Immature natural killer cell (primary cell): ENCODE measurements at regions not wholly inside any gene's neighbourhood (a gene's known extent, or its start where the extent isn't known, plus 50 kb on each side); places are given as distances from the start of the nearest gene placed in this dataset.

Experiments used
- DNase-seq, 3 donors: peaks; one replicate each; pipeline ENCODE4 v3.0.0; 2022; ENCODE audit warnings: mixed read lengths in 1 of 3
- H3K27ac Mint-ChIP-seq, 6 donors: one replicate each; pipeline ENCODE4 v1.8.0; 2020; ENCODE audit warnings: mixed read lengths in 6 of 6, mild to moderate bottlenecking in 5 of 6, inconsistent platforms in 4 of 6, moderate library complexity in 3 of 6
- H3K27me3 Mint-ChIP-seq, 3 donors: one replicate each; pipeline ENCODE4 v1.8.0; 2020 to 2021; ENCODE audit warnings: low read depth in 3 of 3, mild to moderate bottlenecking in 3 of 3, mixed read lengths in 3 of 3, moderate library complexity in 3 of 3, inconsistent platforms in 1 of 3
- H3K36me3 Mint-ChIP-seq, 3 donors: one replicate each; pipeline ENCODE4 v1.8.0; 2020; ENCODE audit warnings: mixed read lengths in 3 of 3, inconsistent platforms in 2 of 3, mild to moderate bottlenecking in 2 of 3
- H3K4me1 Mint-ChIP-seq, 2 donors: one replicate each; pipeline ENCODE4 v1.8.0; 2020; ENCODE audit warnings: inconsistent platforms in 2 of 2, mild to moderate bottlenecking in 2 of 2, mixed read lengths in 2 of 2, moderate library complexity in 1 of 2
- H3K4me3 Mint-ChIP-seq, 5 donors: one replicate each; pipeline ENCODE4 v1.8.0; 2020; ENCODE audit warnings: mild to moderate bottlenecking in 5 of 5, mixed read lengths in 5 of 5, inconsistent platforms in 3 of 5, moderate library complexity in 3 of 5
- H3K9me3 Mint-ChIP-seq, 6 donors: one replicate each; pipeline ENCODE4 v1.8.0; 2020; ENCODE audit warnings: mild to moderate bottlenecking in 6 of 6, mixed read lengths in 6 of 6, inconsistent platforms in 4 of 6, moderate library complexity in 3 of 6

- Mint-ChIP-seq H3K4me3 (no peak overlapping the region), H3K27me3 (peaks cover 12 to 35% (median 25%) of the 10 kb centered on the region in 3 donors), H3K9me3 (no peaks in the 10 kb centered on the region), H3K27ac (no peak overlapping the region), H3K4me1 (peaks cover 6 to 17% of the 10 kb centered on the region in 2 donors), H3K36me3 (no peaks in the 10 kb centered on the region)
- DNase-seq, result no peak
Observed at GRCh38 chr6:105985816-105986632, 100.1 kb upstream of the PRDM1 start.

- peaks cover 12 to 38% (median 30%) of the 10 kb centered on the region in 3 donors for H3K27me3 Mint-ChIP-seq
- no peak overlapping the region for H3K4me3 Mint-ChIP-seq
- H3K27ac Mint-ChIP-seq, result no peak overlapping the region
- no peaks in the 10 kb centered on the region for H3K9me3 Mint-ChIP-seq
- H3K36me3 Mint-ChIP-seq, result no peaks in the 10 kb centered on the region
- H3K4me1 Mint-ChIP-seq, result peaks cover 10 to 22% of the 10 kb centered on the region in 2 donors
- DNase-seq, result no peak
Observed at GRCh38 chr6:105985098-105985815, 100.9 kb upstream of the PRDM1 start.

GRCh38 chr6:105983763-105984162, 102.4 kb upstream of the PRDM1 start:
- H3K4me3 Mint-ChIP-seq, result no peak overlapping the region
- H3K36me3 Mint-ChIP-seq, result no peaks in the 10 kb centered on the region
- no peaks in the 10 kb centered on the region for H3K9me3 Mint-ChIP-seq
- H3K4me1 Mint-ChIP-seq, result peaks cover 10 to 22% of the 10 kb centered on the region in 2 donors
- peaks cover 11 to 34% (median 33%) of the 10 kb centered on the region in 3 donors for H3K27me3 Mint-ChIP-seq
- no peak overlapping the region for H3K27ac Mint-ChIP-seq
- DNase-seq, result no peak

- peak overlapping the region in 2 of 5 donors; percentile 31 to 38 for H3K4me3 Mint-ChIP-seq
- H3K36me3 Mint-ChIP-seq, result no peaks in the 10 kb centered on the region
- H3K27ac Mint-ChIP-seq, result no peak overlapping the region
- H3K9me3 Mint-ChIP-seq, result no peaks in the 10 kb centered on the region
- H3K27me3 Mint-ChIP-seq, result peaks cover 13 to 34% (median 33%) of the 10 kb centered on the region in 3 donors
- H3K4me1 Mint-ChIP-seq, result peaks cover 10 to 22% of the 10 kb centered on the region in 2 donors
- no peak for DNase-seq
Observed at GRCh38 chr6:105982761-105983540, 103.2 kb upstream of the PRDM1 start.

GRCh38 chr6:105981888-105982358, 104.2 kb upstream of the PRDM1 start:
- peaks cover 8 to 32% (median 31%) of the 10 kb centered on the region in 3 donors for H3K27me3 Mint-ChIP-seq
- no peaks in the 10 kb centered on the region for H3K36me3 Mint-ChIP-seq
- no peak overlapping the region for H3K27ac Mint-ChIP-seq
- DNase-seq, result no peak
- peak overlapping the region; percentile 5 to 93 (median 38) for H3K4me3 Mint-ChIP-seq
- H3K9me3 Mint-ChIP-seq, result no peaks in the 10 kb centered on the region
- H3K4me1 Mint-ChIP-seq, result peaks cover 10 to 22% of the 10 kb centered on the region in 2 donors

- Mint-ChIP-seq H3K27me3 (peaks cover 5 to 28% (median 25%) of the 10 kb centered on the region in 3 donors), H3K4me3 (peak overlapping the region; percentile 70 to 93 (median 84)), H3K4me1 (peaks cover 10 to 22% of the 10 kb centered on the region in 2 donors), H3K36me3 (no peaks in the 10 kb centered on the region), H3K27ac (peak overlapping the region in 1 of 6 donors; percentile 49), H3K9me3 (no peaks in the 10 kb centered on the region)
- DNase-seq, result peak in 1 of 3 donors; percentile 27
Observed at GRCh38 chr6:105981002-105981887, 104.9 kb upstream of the PRDM1 start.

GRCh38 chr6:105978974-105979373, 107.2 kb upstream of the PRDM1 start:
- H3K4me3 Mint-ChIP-seq, result no peak overlapping the region
- H3K27me3 Mint-ChIP-seq, result peaks cover 4 to 20% (median 16%) of the 10 kb centered on the region in 3 donors
- H3K4me1 Mint-ChIP-seq, result peaks cover 5 to 17% of the 10 kb centered on the region in 2 donors
- H3K9me3 Mint-ChIP-seq, result peaks cover 0 to 3% (median 0%) of the 10 kb centered on the region in 6 donors
- peaks cover 0 to 3% (median 0%) of the 10 kb centered on the region in 3 donors for H3K36me3 Mint-ChIP-seq
- DNase-seq, result no peak
- H3K27ac Mint-ChIP-seq, result no peak overlapping the region

- Mint-ChIP-seq H3K27ac (no peak overlapping the region), H3K36me3 (peaks cover 6 to 11% (median 8%) of the 10 kb centered on the region in 3 donors), H3K9me3 (peaks cover 2 to 12% (median 8%) of the 10 kb centered on the region in 6 donors), H3K4me3 (no peak overlapping the region), H3K27me3 (peaks cover 9 to 17% (median 14%) of the 10 kb centered on the region in 3 donors), H3K4me1 (peaks cover 5 to 17% of the 10 kb centered on the region in 2 donors)
- no peak for DNase-seq
Observed at GRCh38 chr6:105977934-105978504, 108.1 kb upstream of the PRDM1 start.

- Mint-ChIP-seq H3K4me1 (no peaks in the 10 kb centered on the region), H3K27me3 (peaks cover 12 to 25% (median 12%) of the 10 kb centered on the region in 3 donors)
Observed at GRCh38 chr6:105974986-105975385, 111.2 kb upstream of the PRDM1 start.

GRCh38 chr6:105972440-105972839, 113.7 kb upstream of the PRDM1 start:
- peaks cover 10 to 23% (median 15%) of the 10 kb centered on the region in 3 donors for H3K27me3 Mint-ChIP-seq
- H3K4me1 Mint-ChIP-seq, result no peaks in the 10 kb centered on the region
- H3K36me3 Mint-ChIP-seq, result peaks cover 11 to 26% (median 16%) of the 10 kb centered on the region in 3 donors
- DNase-seq, result no peak
- no peak overlapping the region for H3K4me3 Mint-ChIP-seq
- H3K27ac Mint-ChIP-seq, result no peak overlapping the region
- peaks cover 26 to 46% (median 31%) of the 10 kb centered on the region in 6 donors for H3K9me3 Mint-ChIP-seq

More at GRCh38 chr6:105974986-105975385, 111.2 kb upstream of the PRDM1 start:
- H3K36me3 Mint-ChIP-seq, result peaks cover 11 to 26% (median 16%) of the 10 kb centered on the region in 3 donors
- DNase-seq, result no peak
- peaks cover 26 to 36% (median 27%) of the 10 kb centered on the region in 6 donors for H3K9me3 Mint-ChIP-seq
- no peak overlapping the region for H3K4me3 Mint-ChIP-seq
- H3K27ac Mint-ChIP-seq, result no peak overlapping the region

GRCh38 chr6:105968603-105969333, 117.4 kb upstream of the PRDM1 start:
- peaks cover 11 to 23% (median 16%) of the 10 kb centered on the region in 3 donors for H3K36me3 Mint-ChIP-seq
- peaks cover 23 to 41% (median 31%) of the 10 kb centered on the region in 6 donors for H3K9me3 Mint-ChIP-seq
- H3K4me3 Mint-ChIP-seq, result no peak overlapping the region
- DNase-seq, result no peak
- H3K4me1 Mint-ChIP-seq, result no peaks in the 10 kb centered on the region
- H3K27me3 Mint-ChIP-seq, result peaks cover 7 to 20% (median 12%) of the 10 kb centered on the region in 3 donors
- no peak overlapping the region for H3K27ac Mint-ChIP-seq
